NB4 (cell line): ENCODE measurements at regions not wholly inside any gene's neighbourhood (a gene's known extent, or its start where the extent isn't known, plus 50 kb on each side); places are given as distances from the start of the nearest gene placed in this dataset.
"Not testable (repeated sequence)": the region's sequence is repeated elsewhere in the genome, so short reads cannot be mapped to it uniquely, and the experiment has no call there.

Experiments used
- DNase-seq: peaks from one replicate; pipeline ENCODE4 v3.0.0; 2010; ENCODE audit warnings: low read depth
- H3K4me3 ChIP-seq: one replicate; pipeline ENCODE4 v1.5.1; 2011; ENCODE audit warnings: mild to moderate bottlenecking, low read depth, low read length, moderate library complexity
- CTCF ChIP-seq: IDR thresholded peaks from one replicate; pipeline ENCODE4 v1.5.1; 2012; ENCODE audit warnings: low read depth, low read length
- MAX ChIP-seq: IDR thresholded peaks from 2 replicates; pipeline ENCODE4 v1.6.1; 2011; ENCODE audit warnings: low read depth, low read length
- MYC ChIP-seq: IDR thresholded peaks from 2 replicates; pipeline ENCODE4 v1.6.1; 2011; ENCODE audit warnings: low read depth, low read length
- POLR2A ChIP-seq: IDR thresholded peaks from 2 replicates; pipeline ENCODE4 v1.6.1; 2011; ENCODE audit warnings: mild to moderate bottlenecking; ENCODE audit not compliant: insufficient read length; ENCODE audit errors: extremely low read depth

GRCh38 chrX:1103360-1103759 is 109.1 kb downstream of the CRLF2 start:
- no peak for DNase-seq
- no peak overlapping the region for H3K4me3 ChIP-seq
- TF ChIP-seq CTCF (no peak), POLR2A (no peak), MYC (no peak), MAX (no peak)

GRCh38 chrX:1102786-1103185 is 109.7 kb downstream of the CRLF2 start:
- H3K4me3 ChIP-seq: no peak overlapping the region
- no peak for TF ChIP-seq CTCF
- TF ChIP-seq POLR2A: no peak
- DNase-seq: no peak

- DNase-seq, H3K4me3 ChIP-seq: not testable (repeated sequence)
Observed at GRCh38 chrX:1102221-1102620, 110.2 kb downstream of the CRLF2 start.

- no peak overlapping the region for H3K4me3 ChIP-seq
- TF ChIP-seq CTCF (no peak), MYC (no peak), MAX (no peak), POLR2A (no peak)
- DNase-seq: no peak
Observed at GRCh38 chrX:1099146-1099770, 113.2 kb downstream of the CRLF2 start.

GRCh38 chrX:1097328-1097727 is 115.1 kb downstream of the CRLF2 start:
- no peak for TF ChIP-seq MYC
- TF ChIP-seq CTCF: no peak
- no peak for TF ChIP-seq POLR2A
- TF ChIP-seq MAX: no peak
- H3K4me3 ChIP-seq: no peak overlapping the region

GRCh38 chrX:1094566-1095333 is 117.7 kb downstream of the CRLF2 start:
- DNase-seq: no peak
- H3K4me3 ChIP-seq: no peak overlapping the region
- TF ChIP-seq CTCF (no peak), POLR2A (no peak), MAX (no peak), MYC (no peak)

More at GRCh38 chrX:1097328-1097727, 115.1 kb downstream of the CRLF2 start:
- DNase-seq: no peak
